ENCODE measurements at regions not wholly inside any gene's neighbourhood (a gene's known extent, or its start where the extent isn't known, plus 50 kb on each side); places are given as distances from the start of the nearest gene placed in this dataset.
"Not testable (repeated sequence)": the region's sequence is repeated elsewhere in the genome, so short reads cannot be mapped to it uniquely, and the experiment has no call there.

- Histone ChIP-seq H3K27ac (no peak overlapping the region), H3K4me1 (replicated peaks in 1 of 2) (peaks cover 0 to 3% of the 10 kb centered on the region in 2 donors), H3K4me3 (no peak overlapping the region)
- in situ Hi-C loops (cut with MboI; ENCODE audit: low pct_unique_long_range_greater_than_20kb in 2 of 9, low sequenced_read_pairs in 9 of 9, unreplicated experiment in 9 of 9), result no loop called here
- WGBS, 10 experiments, result 33 to 85% (median 68%) methylated on average over 1 to 5 of the region's 5 CpGs
- ATAC-seq (replicated peaks in 6 of 8), result no peak
Observed at GRCh38 chr2:226552571-226553285, 246.9 kb downstream of the IRS1 start.

DNA sequence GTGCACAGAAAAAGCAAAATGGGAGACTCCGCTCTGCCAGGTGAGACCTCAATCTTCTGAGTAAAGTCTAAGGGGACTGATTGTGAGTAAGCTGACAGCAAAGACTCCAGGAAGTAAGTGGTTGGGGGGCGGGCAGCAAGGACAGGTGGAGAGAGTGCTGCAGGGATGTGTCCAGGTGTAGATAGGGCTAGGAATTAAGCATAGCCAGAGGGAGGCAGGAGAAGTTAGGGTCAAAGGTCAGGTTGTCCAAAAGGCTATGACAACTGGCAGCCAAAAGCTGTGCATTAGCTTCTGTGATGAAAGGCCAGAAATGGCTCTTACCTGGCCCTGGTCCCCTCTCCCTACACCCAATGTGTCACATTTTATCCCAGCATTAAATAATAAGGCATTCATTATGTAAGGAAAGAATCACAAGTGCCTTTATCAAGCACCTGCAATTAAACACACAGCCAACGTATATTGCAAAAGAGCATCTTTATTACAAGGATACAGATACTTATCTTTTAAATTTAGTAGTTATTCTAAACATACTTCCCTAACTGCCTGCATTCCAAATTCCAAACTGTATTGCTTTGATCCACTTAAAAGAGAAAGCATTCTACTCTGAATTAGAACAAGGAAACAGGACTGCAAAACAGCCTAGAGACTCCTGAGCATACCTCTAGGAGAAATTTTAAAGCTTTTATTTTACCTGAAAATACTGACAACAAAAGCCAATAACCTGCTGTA is 247.9 kb downstream of the IRS1 start:
- WGBS, 10 experiments, result 30 to 100% (median 75%) methylated on average over 1 to 3 of the region's 3 CpGs; no CpG with 5 or more reads in 1 of the 10 experiments
- no peak for ATAC-seq (replicated peaks in 6 of 8)
- H3K4me1 ChIP-seq (replicated peaks in 1 of 2), result peaks cover 0 to 3% of the 10 kb centered on the region in 2 donors
- H3K4me3 ChIP-seq, result no peak overlapping the region
- H3K27ac ChIP-seq, result no peak overlapping the region
- in situ Hi-C loops (cut with MboI; ENCODE audit: low pct_unique_long_range_greater_than_20kb in 2 of 9, low sequenced_read_pairs in 9 of 9, unreplicated experiment in 9 of 9), result no loop called here

- H3K27ac ChIP-seq, result no peak overlapping the region
- in situ Hi-C loops (cut with MboI; ENCODE audit: low pct_unique_long_range_greater_than_20kb in 2 of 9, low sequenced_read_pairs in 9 of 9, unreplicated experiment in 9 of 9), result no loop called here
- WGBS, 10 experiments, result 60 to 100% (median 93%) methylated on average over 1 to 6 of the region's 7 CpGs; no CpG with 5 or more reads in 1 of the 10 experiments
- peaks cover 0 to 3% of the 10 kb centered on the region in 2 donors for H3K4me1 ChIP-seq (replicated peaks in 1 of 2)
- ATAC-seq (replicated peaks in 6 of 8), result no peak
- no peak overlapping the region for H3K4me3 ChIP-seq
Observed at GRCh38 chr2:226550801-226551200, 248.8 kb downstream of the IRS1 start.

DNA sequence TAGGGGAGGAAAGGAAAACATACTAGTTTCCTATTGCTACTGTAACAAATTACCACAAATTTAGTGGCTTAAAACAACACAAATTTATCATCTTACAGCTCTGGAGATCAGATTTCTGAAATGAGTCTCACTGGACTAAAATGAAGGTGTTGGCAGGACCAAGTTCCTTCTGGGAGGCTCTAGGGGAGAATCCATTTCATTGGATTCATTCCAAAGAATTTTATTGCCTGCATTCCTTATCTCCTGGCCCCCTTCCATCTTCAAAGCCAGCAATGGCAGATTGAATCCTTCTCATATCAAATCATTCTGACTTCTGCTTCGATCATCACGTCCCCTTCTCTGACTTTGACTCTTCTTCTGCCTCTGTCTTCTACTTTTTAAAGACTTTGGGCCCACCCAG is 250.9 kb downstream of the IRS1 start:
- no peak for ATAC-seq (replicated peaks in 6 of 8)
- in situ Hi-C loops (cut with MboI; ENCODE audit: low pct_unique_long_range_greater_than_20kb in 2 of 9, low sequenced_read_pairs in 9 of 9, unreplicated experiment in 9 of 9), result no loop called here
- Histone ChIP-seq H3K4me1 (replicated peaks in 1 of 2) (peaks cover 0 to 3% of the 10 kb centered on the region in 2 donors), H3K27ac (no peak overlapping the region), H3K4me3 (no peak overlapping the region)
- 56 to 100% (median 89%) methylated on average over 2 of the region's 2 CpGs; no CpG with 5 or more reads in 1 of the 10 experiments for WGBS, 10 experiments

DNA sequence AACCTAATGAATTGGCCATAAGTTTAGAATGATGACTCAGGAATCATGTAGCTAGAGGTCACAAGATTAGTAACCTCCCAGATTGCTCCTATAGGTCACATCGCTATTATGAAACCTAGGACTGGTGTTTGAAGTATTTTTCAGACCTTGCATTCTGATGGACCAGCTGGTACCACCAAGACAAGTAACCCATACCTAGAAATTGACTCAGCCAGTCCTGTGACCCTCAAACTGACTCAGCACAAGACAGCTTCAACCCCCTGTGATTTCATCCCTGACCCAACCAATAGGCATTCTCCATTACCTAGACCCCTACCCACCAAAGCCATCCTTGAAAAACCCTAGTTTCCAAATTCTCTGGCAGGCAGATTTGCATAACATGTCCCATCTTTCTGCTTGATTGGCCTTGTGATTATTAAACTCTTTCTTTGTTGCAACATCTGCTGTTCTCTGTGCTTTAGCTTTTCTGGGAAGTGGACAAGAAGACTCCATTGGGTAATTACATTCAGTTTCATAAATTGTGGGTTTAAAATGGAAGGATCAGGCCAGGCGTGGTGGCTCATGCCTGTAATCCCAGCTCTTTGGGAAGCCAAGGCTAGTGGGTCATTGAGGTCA is 254.9 kb downstream of the IRS1 start:
- Histone ChIP-seq H3K4me3 (no peak overlapping the region), H3K27ac (no peak overlapping the region), H3K4me1 (replicated peaks in 1 of 2) (no peaks in the 10 kb centered on the region)
- WGBS, 10 experiments, result 37 to 100% (median 83%) methylated on average over 1 to 2 of the region's 2 CpGs; no CpG with 5 or more reads in 3 of the 10 experiments
- in situ Hi-C loops (cut with MboI; ENCODE audit: low pct_unique_long_range_greater_than_20kb in 2 of 9, low sequenced_read_pairs in 9 of 9, unreplicated experiment in 9 of 9), result no loop called here
- ATAC-seq (replicated peaks in 6 of 8), result no peak

DNA sequence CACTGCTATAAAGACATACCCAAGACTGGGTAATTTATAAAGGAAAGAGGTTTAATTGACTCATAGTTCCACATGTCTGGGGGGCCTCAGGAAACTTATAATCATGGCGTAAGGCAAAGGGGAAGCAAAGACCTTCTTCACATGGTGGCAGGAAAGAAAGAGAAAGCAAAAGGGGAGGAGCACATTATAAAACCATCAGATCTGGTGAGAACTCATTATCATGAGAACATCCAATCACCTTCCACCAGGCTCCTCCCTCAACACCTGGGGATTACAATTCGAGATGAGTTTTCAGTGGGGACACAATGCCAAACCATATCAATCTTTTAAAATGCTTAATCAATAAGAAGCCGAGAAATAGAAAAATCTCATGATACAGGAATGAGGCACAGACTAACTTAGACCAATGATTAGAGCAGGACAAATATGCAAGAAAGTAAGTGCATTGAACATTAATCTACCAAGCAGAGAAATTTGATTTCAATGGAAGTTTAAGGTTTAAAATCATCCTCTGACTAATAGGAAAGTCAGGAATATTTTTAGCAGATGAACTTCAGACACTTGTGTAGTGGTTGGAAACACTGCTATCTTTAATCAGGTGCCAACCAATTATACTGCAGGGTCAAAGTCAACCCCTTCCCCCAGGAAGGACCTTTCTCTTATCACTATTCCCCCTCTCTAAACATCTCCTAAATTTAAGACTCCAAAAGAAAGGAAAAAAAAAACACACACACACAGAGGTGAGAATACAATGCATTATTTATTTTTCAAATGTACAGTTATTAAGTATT is 259.2 kb downstream of the IRS1 start:
- Histone ChIP-seq H3K4me3 (no peak overlapping the region), H3K4me1 (replicated peaks in 1 of 2) (no peaks in the 10 kb centered on the region), H3K27ac (no peak overlapping the region)
- in situ Hi-C loops (cut with MboI; ENCODE audit: low pct_unique_long_range_greater_than_20kb in 2 of 9, low sequenced_read_pairs in 9 of 9, unreplicated experiment in 9 of 9), result no loop called here
- ATAC-seq (replicated peaks in 6 of 8), result no peak
- 50 to 100% (median 88%) methylated on average over 1 to 3 of the region's 3 CpGs; no CpG with 5 or more reads in 2 of the 10 experiments for WGBS, 10 experiments

GRCh38 chr2:226536410-226536809 is 263.2 kb downstream of the IRS1 start:
- Histone ChIP-seq H3K27ac (no peak overlapping the region), H3K4me1 (replicated peaks in 1 of 2) (peaks cover under 1 to 1% of the 10 kb centered on the region in 2 donors), H3K4me3 (no peak overlapping the region)
- ATAC-seq (replicated peaks in 6 of 8), result no peak
- in situ Hi-C loops (cut with MboI; ENCODE audit: low pct_unique_long_range_greater_than_20kb in 2 of 9, low sequenced_read_pairs in 9 of 9, unreplicated experiment in 9 of 9), result no loop called here
- WGBS, 10 experiments, result 56 to 100% (median 94%) methylated on average over 1 to 7 of the region's 7 CpGs; no CpG with 5 or more reads in 1 of the 10 experiments

GRCh38 chr2:226532976-226533375 is 266.6 kb downstream of the IRS1 start:
- ATAC-seq (replicated peaks in 6 of 8); H3K4me3 ChIP-seq; H3K27ac ChIP-seq; in situ Hi-C loops (cut with MboI; ENCODE audit: low pct_unique_long_range_greater_than_20kb in 2 of 9, low sequenced_read_pairs in 9 of 9, unreplicated experiment in 9 of 9): not testable (repeated sequence)
- WGBS, 10 experiments, result 49 to 94% (median 86%) methylated on average over 1 to 4 of the region's 4 CpGs; no CpG with 5 or more reads in 2 of the 10 experiments
- peaks cover 5 to 19% of the 10 kb centered on the region in 2 donors for H3K4me1 ChIP-seq (replicated peaks in 1 of 2)

DNA sequence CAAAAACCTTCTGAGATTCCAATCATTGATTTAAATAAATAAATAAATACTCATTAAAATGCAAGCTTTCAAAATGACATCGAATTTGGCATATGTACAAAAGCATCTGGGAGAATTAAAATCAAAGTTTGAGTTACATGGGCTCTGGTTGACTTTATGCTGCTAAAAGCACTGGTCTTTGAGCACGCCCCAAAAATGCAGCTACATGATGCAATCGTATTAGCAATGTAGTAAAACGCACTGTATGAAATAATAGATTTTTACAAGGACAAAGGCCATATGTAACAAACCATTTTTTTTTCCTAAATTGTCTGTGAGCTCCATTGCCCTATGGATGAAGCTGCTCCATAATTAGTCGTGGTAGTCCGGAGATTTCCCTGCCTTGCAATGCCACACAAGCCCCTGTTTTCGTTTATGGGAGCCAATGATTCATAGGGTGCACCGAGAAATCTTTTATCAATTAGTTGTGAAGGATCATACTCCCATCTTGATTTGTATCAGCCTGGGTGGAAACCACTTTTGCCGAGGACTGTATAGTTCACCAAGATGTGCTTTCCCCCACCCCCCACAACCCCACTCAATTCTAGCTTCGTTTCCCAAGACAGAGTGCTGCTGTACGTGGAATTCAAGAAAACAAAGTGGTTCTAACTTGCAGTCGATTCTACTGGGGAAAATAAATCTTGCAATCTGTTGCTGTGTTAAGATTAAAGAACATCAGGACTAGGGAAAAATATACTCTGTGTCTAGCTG is 268.4 kb downstream of the IRS1 start:
- H3K27ac ChIP-seq, result no peak overlapping the region
- H3K4me3 ChIP-seq, result no peak overlapping the region
- in situ Hi-C loops (cut with MboI; ENCODE audit: low pct_unique_long_range_greater_than_20kb in 2 of 9, low sequenced_read_pairs in 9 of 9, unreplicated experiment in 9 of 9), result no loop called here
- H3K4me1 ChIP-seq (replicated peaks in 1 of 2), result peaks cover 10 to 19% of the 10 kb centered on the region in 2 donors
- ATAC-seq (replicated peaks in 6 of 8), result peak in 6 of 8 experiments; percentile 43 to 92 (median 84)
- 56 to 79% (median 73%) methylated on average over 3 to 11 of the region's 12 CpGs; no CpG with 5 or more reads in 2 of the 10 experiments for WGBS, 10 experiments

- no peak for ATAC-seq (replicated peaks in 6 of 8)
- peaks cover 10 to 19% of the 10 kb centered on the region in 2 donors for H3K4me1 ChIP-seq (replicated peaks in 1 of 2)
- in situ Hi-C loops (cut with MboI; ENCODE audit: low pct_unique_long_range_greater_than_20kb in 2 of 9, low sequenced_read_pairs in 9 of 9, unreplicated experiment in 9 of 9), result no loop called here
- no peak overlapping the region for H3K27ac ChIP-seq
- H3K4me3 ChIP-seq, result no peak overlapping the region
- 65 to 100% (median 100%) methylated on average over 1 to 2 of the region's 2 CpGs; no CpG with 5 or more reads in 3 of the 10 experiments for WGBS, 10 experiments
Observed at GRCh38 chr2:226529556-226529955, 270.1 kb downstream of the IRS1 start.

DNA sequence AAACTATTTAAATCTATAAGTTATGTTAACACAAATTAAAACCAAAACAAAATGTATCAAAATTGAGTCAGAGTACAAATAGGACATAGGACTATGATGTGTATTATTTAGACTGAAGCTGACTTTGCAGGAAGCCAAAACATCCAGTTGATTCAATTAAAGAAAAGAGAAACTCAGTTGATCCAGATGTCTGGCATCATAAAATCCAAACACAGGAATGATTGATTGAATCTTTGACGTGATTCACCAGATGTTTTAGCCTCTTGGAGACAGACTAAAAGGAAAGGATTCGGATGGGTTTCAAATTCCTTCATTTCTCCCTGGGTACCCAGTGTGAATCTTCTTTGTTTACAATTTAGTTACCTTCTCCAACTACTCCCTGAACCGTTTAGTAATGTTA is 272.9 kb downstream of the IRS1 start:
- Histone ChIP-seq H3K4me1 (replicated peaks in 1 of 2) (peaks cover 10 to 19% of the 10 kb centered on the region in 2 donors), H3K27ac (no peak overlapping the region), H3K4me3 (no peak overlapping the region)
- WGBS, 10 experiments, result 17 to 90% (median 66%) methylated on average over 1 to 3 of the region's 3 CpGs; no CpG with 5 or more reads in 1 of the 10 experiments
- in situ Hi-C loops (cut with MboI; ENCODE audit: low pct_unique_long_range_greater_than_20kb in 2 of 9, low sequenced_read_pairs in 9 of 9, unreplicated experiment in 9 of 9), result no loop called here
- no peak for ATAC-seq (replicated peaks in 6 of 8)

- H3K27ac ChIP-seq, result no peak overlapping the region
- peaks cover 0 to 7% of the 10 kb centered on the region in 2 donors for H3K4me1 ChIP-seq (replicated peaks in 1 of 2)
- peak in 3 of 8 experiments; percentile 34 to 84 (median 80) for ATAC-seq (replicated peaks in 6 of 8)
- WGBS, 10 experiments, result 14 to 100% (median 100%) methylated on average over 1 to 2 of the region's 2 CpGs; no CpG with 5 or more reads in 1 of the 10 experiments
- no peak overlapping the region for H3K4me3 ChIP-seq
- in situ Hi-C loops (cut with MboI; ENCODE audit: low pct_unique_long_range_greater_than_20kb in 2 of 9, low sequenced_read_pairs in 9 of 9, unreplicated experiment in 9 of 9), result no loop called here
Observed at GRCh38 chr2:226524381-226524843, 275.2 kb downstream of the IRS1 start.
